ENCODE measurements at regions not wholly inside any gene's neighbourhood (a gene's known extent, or its start where the extent isn't known, plus 50 kb on each side); places are given as distances from the start of the nearest gene placed in this dataset.

DNA sequence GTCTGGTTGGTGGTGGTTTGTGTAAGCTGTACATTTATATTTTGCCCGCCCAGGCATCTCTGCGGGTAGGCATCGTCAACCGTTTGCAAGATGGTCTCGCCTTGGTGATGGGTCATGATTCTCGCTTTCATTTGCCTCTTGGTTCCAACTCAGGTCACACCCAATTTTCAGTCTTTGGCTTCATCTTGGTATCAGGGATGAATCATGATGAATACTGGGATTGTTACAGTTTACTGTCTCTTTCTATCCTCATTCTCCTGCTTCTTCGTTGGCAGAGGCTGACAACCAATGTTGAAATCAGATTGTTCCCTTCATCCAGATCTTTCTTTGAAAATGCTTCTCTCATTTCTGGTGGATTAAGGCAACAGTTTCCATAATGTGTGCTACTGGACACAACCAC is 129.7 kb upstream of the KAZN start:
- no peak for DNase-seq

DNA sequence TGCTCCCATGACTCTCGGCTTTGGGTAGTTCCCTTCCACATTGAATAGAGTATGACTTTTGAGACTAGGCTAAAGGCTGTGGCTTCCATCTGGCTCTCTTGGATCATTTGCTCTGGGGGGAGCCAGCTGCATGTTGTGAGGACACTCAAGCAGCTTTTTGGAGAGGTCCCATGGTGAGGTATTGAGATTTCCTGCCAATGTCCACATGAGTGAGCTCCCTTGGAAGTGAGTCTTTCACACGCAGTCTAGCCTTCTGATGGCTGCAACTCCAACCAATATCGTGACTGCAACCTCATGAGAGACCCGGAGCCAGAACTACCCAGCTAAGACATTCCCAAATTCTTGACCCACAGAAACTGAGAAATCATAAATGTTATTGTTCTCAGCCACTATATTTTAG is 127.7 kb upstream of the KAZN start:
- DNase-seq = no peak

DNA sequence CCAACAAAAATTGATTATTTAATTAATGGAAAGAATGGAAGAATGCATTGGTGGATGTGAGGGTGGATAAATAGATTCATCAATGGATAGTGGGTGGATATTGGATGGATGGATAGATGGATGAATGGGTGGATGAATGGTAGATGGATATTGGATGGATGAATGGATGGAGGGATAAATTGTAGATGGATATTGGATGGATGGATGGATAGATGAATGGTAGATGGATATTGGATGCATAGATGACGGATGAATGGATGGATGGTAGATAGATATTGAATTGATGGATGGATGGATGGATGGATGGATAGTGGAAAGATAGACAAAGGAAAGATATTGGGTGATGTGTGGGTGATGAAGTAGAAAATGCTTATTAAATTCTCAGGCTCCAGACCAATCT is 123.6 kb upstream of the KAZN start:
- no peak for DNase-seq

DNA sequence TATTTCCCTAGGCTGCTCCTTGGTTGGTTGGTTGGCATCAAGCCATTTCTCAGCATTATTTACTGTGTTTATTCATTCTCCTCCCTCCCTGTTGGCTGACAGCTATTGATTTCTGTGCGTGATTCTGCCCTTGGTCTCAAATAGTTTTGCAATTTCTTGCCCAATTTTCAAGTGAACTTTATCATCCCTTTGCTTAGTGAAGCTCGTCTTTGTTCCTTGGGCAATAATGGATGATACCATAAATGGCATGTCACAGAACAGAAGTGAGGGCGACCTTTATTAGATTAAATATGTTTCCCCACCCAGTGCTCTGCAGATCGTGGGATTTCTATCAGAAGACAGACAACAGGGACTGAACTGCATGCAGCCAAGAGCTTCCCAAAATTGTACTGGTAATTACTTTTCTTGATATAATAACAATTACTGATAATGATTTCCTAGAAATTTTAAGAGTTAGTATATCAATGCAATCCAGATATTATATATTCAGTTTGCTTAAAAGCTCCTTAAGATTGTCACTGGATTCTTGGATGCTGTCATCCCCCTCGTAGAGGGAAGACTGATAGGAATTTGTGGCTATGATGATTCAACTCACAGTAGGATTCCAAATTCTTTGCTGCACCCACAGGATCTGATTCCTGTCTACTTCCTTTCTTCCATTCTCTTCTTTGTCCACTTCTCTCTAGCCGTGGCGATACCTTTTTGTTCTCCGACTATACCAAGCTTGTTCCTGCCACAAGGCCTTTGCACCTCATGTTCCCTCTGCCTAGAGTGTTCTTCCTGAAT is 122.1 kb upstream of the KAZN start:
- DNase-seq = no peak

DNA sequence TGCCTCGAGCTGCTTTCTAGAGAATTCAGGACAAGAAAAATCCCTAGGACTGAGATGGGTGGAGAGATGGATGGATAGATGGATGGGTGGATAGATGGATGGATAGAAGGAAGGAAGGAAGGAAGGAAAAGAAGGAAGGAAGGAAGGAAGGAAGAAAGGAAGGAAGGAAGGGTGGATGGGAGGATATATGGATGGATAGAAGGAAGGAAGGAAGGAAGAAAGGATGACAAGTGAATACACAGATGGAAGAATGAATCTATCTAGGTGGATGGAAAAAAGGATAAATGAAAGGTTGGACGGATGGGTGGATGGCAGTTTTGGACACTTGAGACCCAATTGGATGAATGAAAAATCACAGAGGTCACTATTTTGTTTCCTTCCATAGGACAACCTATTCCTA is 120.4 kb upstream of the KAZN start:
- no peak for DNase-seq

GRCh38 chr1:14479865-14480264 is 118.6 kb upstream of the KAZN start:
- DNase-seq = no peak

- no peak for DNase-seq
Observed at GRCh38 chr1:14482784-14483450, 115.6 kb upstream of the KAZN start.

DNA sequence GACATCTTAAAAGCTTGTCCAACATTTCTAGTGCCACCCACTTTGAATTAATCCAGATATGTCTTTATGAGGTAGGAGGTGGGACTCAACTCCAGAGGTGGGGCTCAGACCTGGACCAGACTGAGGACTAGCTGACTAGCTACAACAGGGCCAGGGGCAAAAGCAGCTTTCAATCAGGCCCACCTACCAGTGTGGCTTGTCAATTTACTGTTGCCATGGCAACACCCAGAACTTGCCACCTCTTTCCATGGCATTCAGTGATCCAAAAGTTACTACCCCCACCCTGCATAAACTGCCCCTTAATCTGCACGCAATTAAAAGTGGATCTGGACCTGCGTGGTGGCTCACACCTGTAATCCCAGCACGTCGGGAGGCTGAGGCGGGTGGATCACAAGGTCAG is 113.2 kb upstream of the KAZN start:
- no peak for DNase-seq

- DNase-seq = no peak
Observed at GRCh38 chr1:14486401-14487201, 111.9 kb upstream of the KAZN start.

DNA sequence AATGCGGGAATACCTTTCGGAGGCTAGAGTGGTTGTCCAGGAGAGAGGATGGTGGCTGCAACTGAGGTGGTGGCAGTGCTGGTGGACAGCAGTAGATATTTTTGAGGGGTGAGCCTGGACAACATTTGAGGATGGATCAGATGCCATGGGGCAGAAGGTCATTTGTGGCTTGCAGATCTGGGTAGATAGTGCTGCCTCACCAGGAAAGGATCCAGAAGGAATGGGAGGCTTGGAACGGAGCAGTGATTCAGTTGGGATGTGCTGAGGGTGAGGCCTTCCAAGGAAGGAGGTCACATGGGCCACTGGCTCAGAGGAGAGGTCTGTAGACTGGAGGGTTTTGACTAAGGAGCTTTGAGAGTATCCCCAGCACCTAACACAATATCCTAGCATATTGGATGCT is 110.8 kb upstream of the KAZN start:
- no peak for DNase-seq

DNA sequence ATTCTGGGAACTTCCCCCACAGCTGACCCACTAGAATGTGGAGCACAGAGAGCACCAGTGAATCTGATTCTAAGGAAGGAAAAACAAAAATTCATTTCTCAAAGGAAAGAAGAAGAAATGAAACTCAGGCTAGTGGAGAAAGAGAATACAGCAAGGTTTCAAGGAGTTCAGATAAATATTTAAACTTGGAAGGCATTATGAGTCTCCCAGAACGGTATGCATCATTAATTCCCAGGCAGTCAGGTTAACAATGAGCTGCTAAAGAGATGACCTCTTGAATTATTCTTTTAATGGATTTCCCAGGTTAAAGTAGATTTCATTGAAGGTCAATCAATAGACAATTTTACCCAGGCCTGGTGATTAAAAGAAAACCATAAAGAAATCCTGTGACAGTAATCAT is 103.6 kb upstream of the KAZN start:
- no peak for DNase-seq

DNA sequence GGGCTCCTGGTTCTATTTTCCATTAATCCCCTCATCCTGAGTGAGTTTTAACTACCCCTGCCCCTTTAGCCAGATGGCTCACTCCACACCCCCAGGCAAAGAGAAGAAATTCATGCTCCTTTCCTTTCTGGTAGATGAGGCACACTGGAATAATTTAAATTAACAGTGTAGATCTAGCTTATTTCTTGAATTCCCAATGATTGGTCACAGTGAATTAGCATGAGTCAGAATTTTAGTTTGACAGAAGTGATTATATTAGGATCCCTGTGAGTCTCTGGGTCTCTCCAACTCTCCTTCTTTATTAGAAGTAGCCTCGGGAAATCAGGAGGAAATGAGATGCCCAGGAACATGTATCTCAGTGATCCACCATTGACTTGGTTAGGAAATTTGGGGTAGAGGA is 103.1 kb upstream of the KAZN start:
- no peak for DNase-seq

GRCh38 chr1:14495996-14496395 is 102.5 kb upstream of the KAZN start:
- DNase-seq = no peak

DNA sequence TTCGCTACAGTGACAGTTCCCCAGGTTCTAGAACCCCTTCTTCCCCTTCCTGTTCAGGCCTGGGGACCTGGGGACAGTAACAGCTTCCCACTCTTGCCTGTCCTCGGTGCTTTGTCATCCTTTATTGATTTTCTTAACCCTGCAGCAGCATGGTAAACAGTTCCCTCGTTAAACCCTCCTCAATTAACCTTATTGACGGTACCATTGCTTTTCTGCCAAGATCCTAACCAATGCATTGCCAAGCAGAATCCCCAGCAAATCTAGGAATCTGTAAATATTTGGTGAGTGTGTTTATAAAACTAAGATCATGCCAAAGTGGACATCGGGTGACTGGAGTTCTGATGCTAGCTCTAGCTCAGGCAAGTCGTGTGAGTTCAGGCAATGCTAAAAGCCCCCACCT is 99.6 kb upstream of the KAZN start:
- no peak for DNase-seq

DNA sequence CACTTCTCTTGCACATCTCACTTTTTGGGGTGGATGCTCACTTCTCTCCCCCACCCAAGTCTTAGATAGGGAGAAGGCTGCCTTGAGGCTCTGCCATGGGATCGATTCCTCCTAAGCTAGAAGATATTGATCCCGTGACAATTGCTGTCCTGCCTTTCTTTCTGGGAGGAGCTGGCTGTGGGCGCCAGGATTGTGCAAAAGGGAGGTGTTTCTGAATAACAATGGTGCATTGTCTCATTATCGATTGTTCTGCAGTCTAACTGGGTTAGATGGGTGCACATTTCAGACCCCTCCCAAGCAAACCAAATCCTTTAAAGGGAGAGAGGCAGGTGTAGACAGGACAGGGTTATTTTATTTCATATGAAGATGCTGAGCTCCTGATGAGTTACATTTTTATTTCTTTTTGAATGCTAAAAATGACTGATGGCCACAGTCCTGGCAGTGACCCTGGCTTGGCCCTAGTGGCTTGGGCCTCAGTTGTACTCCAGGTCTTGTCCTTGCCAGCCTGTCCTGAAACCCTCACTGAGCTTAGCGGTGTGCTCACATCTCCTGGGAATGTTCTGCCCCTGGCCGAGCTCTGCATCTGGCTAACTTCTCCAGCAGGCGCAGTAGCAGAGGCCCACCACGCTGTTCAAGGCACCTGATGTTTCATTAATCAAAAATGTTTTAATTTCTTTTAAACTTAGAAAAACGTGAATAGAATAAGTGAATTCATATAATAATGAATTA is 99.0 kb upstream of the KAZN start:
- no peak for DNase-seq

GRCh38 chr1:14500041-14500440 is 98.4 kb upstream of the KAZN start:
- no peak for DNase-seq

- no peak for DNase-seq
Observed at GRCh38 chr1:14500912-14501311, 97.6 kb upstream of the KAZN start.

GRCh38 chr1:14504517-14504916 is 94.0 kb upstream of the KAZN start:
- DNase-seq = no peak

DNA sequence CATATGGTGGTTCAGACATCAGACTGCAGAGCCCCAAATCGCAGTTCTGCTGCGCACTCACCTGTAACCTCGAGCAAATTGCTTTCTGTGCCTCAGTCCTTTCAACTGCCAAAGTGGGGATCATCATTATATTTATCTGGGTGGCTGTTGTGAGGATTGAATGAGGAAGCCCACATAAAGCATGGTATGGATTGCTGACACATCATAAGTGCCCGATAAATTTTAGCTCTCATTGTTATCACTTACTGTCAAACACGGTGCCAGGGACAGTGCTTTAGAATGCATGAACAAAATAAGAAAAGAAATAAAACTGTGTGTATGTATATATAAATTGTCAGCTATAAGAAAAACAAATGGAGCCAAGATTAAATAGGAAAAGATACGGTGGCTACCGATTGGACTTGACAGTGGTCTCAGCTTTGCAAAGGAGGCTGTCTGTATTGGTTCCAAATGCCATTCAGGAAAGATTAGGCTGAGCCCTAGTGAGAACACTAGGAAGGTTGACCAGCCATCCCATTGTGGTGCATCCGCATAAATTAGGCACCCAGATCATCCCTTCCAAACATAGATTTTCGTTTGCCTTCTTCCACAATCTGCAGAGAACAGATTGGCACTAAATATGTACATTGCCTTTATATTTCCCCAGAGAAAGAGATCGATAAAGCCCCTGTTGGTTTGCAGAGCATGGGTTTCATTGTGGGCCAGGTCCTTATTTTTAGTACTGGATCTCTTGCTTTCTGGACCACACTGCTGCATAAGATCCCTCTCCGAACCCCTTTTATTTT is 91.8 kb upstream of the KAZN start:
- DNase-seq = no peak

GRCh38 chr1:14507262-14507661 is 91.2 kb upstream of the KAZN start:
- DNase-seq = no peak

GRCh38 chr1:14508613-14509012 is 89.9 kb upstream of the KAZN start:
- no peak for DNase-seq

- no peak for DNase-seq
Observed at GRCh38 chr1:14511166-14511680, 87.3 kb upstream of the KAZN start.
